H1 (cell line): ENCODE measurements at regions not wholly inside any gene's neighbourhood (a gene's known extent, or its start where the extent isn't known, plus 50 kb on each side); places are given as distances from the start of the nearest gene placed in this dataset.

Source experiments
- CTCF ChIA-PET: fragments of 300-600 bp; sonication (Branson Sonifier 250); formaldehyde crosslinking; loops from one replicate; lab custom pipeline; 2021; ENCODE audit not compliant: partially characterized antibody; lab: Charles Lee
- POLR2A ChIA-PET: fragments of 300-600 bp; sonication (Branson Sonifier 250); formaldehyde crosslinking; loops from one replicate; lab custom pipeline; 2021; ENCODE audit warnings: inconsistent platforms; ENCODE audit not compliant: partially characterized antibody; lab: Charles Lee
- DNase-seq, 2 experiments: peaks; one replicate each; pipeline versions ENCODE4 v3.0.0 to v3.0.0-alpha.2; 2010 to 2022; ENCODE audit warnings: low spot score in 2 of 2, low read depth in 1 of 2, mixed read lengths in 1 of 2
- FAIRE-seq: peaks from 2 replicates; lab custom pipeline; 2011; peaks lifted over from hg19 to GRCh38; lab: Jason Lieb, UNC
- H2AFZ ChIP-seq: 2 replicates; pipeline ENCODE4 v1.8.1; 2012; ENCODE audit warnings: low read length, inconsistent platforms
- H2AK5ac ChIP-seq: 2 replicates; pipeline ENCODE4 v1.6.1; 2013; ENCODE audit warnings: low read depth, low read length
- H2BK120ac ChIP-seq: replicated peaks from 2 replicates; pipeline ENCODE3; 2013; ENCODE audit warnings: low read depth, low read length, inconsistent platforms
- H2BK12ac ChIP-seq: 2 replicates; pipeline ENCODE4 v1.6.1; 2013; ENCODE audit warnings: low read depth, low read length
- H2BK15ac ChIP-seq: 2 replicates; pipeline ENCODE4 v1.6.1; 2013; ENCODE audit warnings: low read length
- H2BK20ac ChIP-seq: 2 replicates; pipeline ENCODE4 v1.6.1; 2013; ENCODE audit warnings: low read length
- H2BK5ac ChIP-seq: 2 replicates; pipeline ENCODE4 v1.6.1; 2013; ENCODE audit warnings: low read depth, low read length
- H3K14ac ChIP-seq: 2 replicates; pipeline ENCODE4 v1.6.1; 2013; ENCODE audit warnings: inconsistent platforms; ENCODE audit not compliant: insufficient read length
- H3K18ac ChIP-seq: 2 replicates; pipeline ENCODE4 v1.6.1; 2013; ENCODE audit warnings: low read length; ENCODE audit errors: extremely low read depth
- H3K23ac ChIP-seq: 2 replicates; pipeline ENCODE4 v1.6.1; 2013; ENCODE audit warnings: inconsistent platforms; ENCODE audit not compliant: insufficient read length
- H3K23me2 ChIP-seq: 2 replicates; pipeline ENCODE4 v1.6.1; 2013; ENCODE audit warnings: low read depth, low read length
- H3K27ac ChIP-seq: 2 replicates; pipeline ENCODE4 v1.6.1; 2011; ENCODE audit warnings: low read depth, low read length, inconsistent platforms
- H3K27me3 ChIP-seq, 4 experiments: replicated peaks in 1 of 4; 1 replicate in 1 of 4; 2 replicates in 3 of 4; pipeline versions ENCODE4 v1.6.1 to v1.8.1; 2011 to 2013; ENCODE audit warnings: low read length in 3 of 4, mild to moderate bottlenecking in 3 of 4, inconsistent platforms in 2 of 4, mixed read lengths in 2 of 4, moderate library complexity in 1 of 4; ENCODE audit not compliant: control insufficient read depth in 3 of 4, insufficient read depth in 3 of 4; ENCODE audit errors: extremely low read depth in 1 of 4
- H3K36me3 ChIP-seq, 4 experiments: 2 replicates each; pipeline versions ENCODE4 v1.6.1 to v1.8.1; 2011 to 2013; ENCODE audit warnings: mild to moderate bottlenecking in 4 of 4, low read length in 3 of 4, moderate library complexity in 2 of 4, control low read depth in 1 of 4, inconsistent platforms in 1 of 4; ENCODE audit not compliant: insufficient read depth in 4 of 4, control insufficient read depth in 2 of 4
- H3K4ac ChIP-seq: replicated peaks from 2 replicates; pipeline ENCODE3; 2013; ENCODE audit warnings: low read length, low read depth, mixed read lengths, inconsistent platforms; ENCODE audit not compliant: insufficient read length
- H3K4me1 ChIP-seq, 4 experiments: replicated peaks in 1 of 4; 1 replicate in 1 of 4; 2 replicates in 3 of 4; pipeline versions ENCODE4 v1.6.1 to v1.8.1; 2011 to 2013; ENCODE audit warnings: low read length in 3 of 4, inconsistent platforms in 2 of 4, mixed read lengths in 1 of 4; ENCODE audit not compliant: insufficient read depth in 4 of 4, control insufficient read depth in 3 of 4
- H3K4me2 ChIP-seq, 2 experiments: 2 replicates each; pipeline versions ENCODE4 v1.6.1 to v1.8.1; 2011 to 2013; ENCODE audit warnings: low read depth in 2 of 2, low read length in 2 of 2, control low read depth in 1 of 2, inconsistent platforms in 1 of 2, mild to moderate bottlenecking in 1 of 2; ENCODE audit not compliant: insufficient read depth in 1 of 2
- H3K4me3 ChIP-seq, 4 experiments: fragments of 200-600, 300-600 bp in 1 of 4; sonication (generic), shearing (Covaris generic), sonication (Bioruptor Twin) in 1 of 4; 2 replicates each; pipeline versions ENCODE4 v1.5.1 to v1.8.1; 2011 to 2016; ENCODE audit warnings: low read length in 4 of 4, low read depth in 3 of 4, control low read depth in 2 of 4, inconsistent platforms in 2 of 4, mild to moderate bottlenecking in 2 of 4, mixed read lengths in 1 of 4, moderate library complexity in 1 of 4; ENCODE audit not compliant: insufficient read depth in 2 of 4; ENCODE audit errors: extremely low read depth in 1 of 4
- H3K56ac ChIP-seq: replicated peaks from 2 replicates; pipeline ENCODE3; 2013; ENCODE audit warnings: low read depth, mild to moderate bottlenecking, mixed read lengths, low read length, inconsistent platforms; ENCODE audit not compliant: insufficient read length
- H3K79me1 ChIP-seq: 2 replicates; pipeline ENCODE4 v1.6.1; 2013; ENCODE audit warnings: low read depth, low read length, control low read depth
- H3K79me2 ChIP-seq, 2 experiments: 2 replicates each; pipeline versions ENCODE4 v1.6.1 to v1.8.1; 2012 to 2013; ENCODE audit warnings: low read length in 2 of 2, mild to moderate bottlenecking in 2 of 2, inconsistent platforms in 1 of 2; ENCODE audit not compliant: insufficient read depth in 2 of 2, control insufficient read depth in 1 of 2
- H3K9ac ChIP-seq, 4 experiments: replicated peaks in 1 of 4; 1 replicate in 1 of 4; 2 replicates in 3 of 4; pipeline versions ENCODE4 v1.6.1 to v1.8.1; 2011 to 2013; ENCODE audit warnings: low read depth in 3 of 4, low read length in 3 of 4, control low read depth in 2 of 4, mild to moderate bottlenecking in 2 of 4, moderate library complexity in 2 of 4, inconsistent platforms in 1 of 4; ENCODE audit errors: extremely low read depth in 1 of 4
- H3K9me3 ChIP-seq, 2 experiments: 2 replicates each; pipeline versions ENCODE4 v1.6.1 to v1.8.1; 2012 to 2013; ENCODE audit warnings: mild to moderate bottlenecking in 2 of 2, moderate library complexity in 2 of 2, control low read depth in 1 of 2, inconsistent platforms in 1 of 2, low read depth in 1 of 2, low read length in 1 of 2, mixed read lengths in 1 of 2; ENCODE audit not compliant: insufficient read depth in 2 of 2
- H4K20me1 ChIP-seq, 2 experiments: replicated peaks in 1 of 2; 2 replicates each; pipeline versions ENCODE3 to v1.8.1; 2011 to 2013; ENCODE audit warnings: inconsistent platforms in 2 of 2, low read length in 2 of 2, mild to moderate bottlenecking in 1 of 2; ENCODE audit not compliant: insufficient read depth in 2 of 2, control insufficient read depth in 1 of 2
- H4K5ac ChIP-seq: 2 replicates; pipeline ENCODE4 v1.6.1; 2013; ENCODE audit warnings: low read length, low read depth, mixed read lengths, inconsistent platforms; ENCODE audit not compliant: insufficient read length
- H4K8ac ChIP-seq: 2 replicates; pipeline ENCODE4 v1.8.0; 2013; ENCODE audit warnings: mild to moderate bottlenecking, moderate library complexity, low read length, inconsistent platforms; ENCODE audit not compliant: insufficient read depth; ENCODE audit errors: extremely low read depth
- H4K91ac ChIP-seq: replicated peaks from 2 replicates; pipeline ENCODE3; 2013; ENCODE audit warnings: low read length, mixed read lengths, inconsistent platforms; ENCODE audit not compliant: insufficient read length
- CTCF ChIP-seq, 3 experiments: IDR thresholded peaks; 1 replicate in 2 of 3; 2 replicates in 1 of 3; pipeline versions ENCODE4 v1.5.1 to v1.6.1; 2011; ENCODE audit warnings: low read length in 3 of 3, mild to moderate bottlenecking in 3 of 3, inconsistent platforms in 2 of 3, low read depth in 1 of 3, moderate library complexity in 1 of 3; ENCODE audit not compliant: insufficient read depth in 1 of 3; ENCODE audit errors: control extremely low read depth in 1 of 3
- RAD21 ChIP-seq, 2 experiments: IDR thresholded peaks in 1 of 2; conservative IDR thresholded peaks in 1 of 2; 2 replicates each; pipeline ENCODE4 v1.6.1; 2011; ENCODE audit warnings: low read depth in 2 of 2, low read length in 2 of 2, improper control_type of control experiment in 1 of 2, inconsistent platforms in 1 of 2, mild to moderate bottlenecking in 1 of 2, moderate library complexity in 1 of 2
- SP4 ChIP-seq: IDR thresholded peaks from 2 replicates; pipeline ENCODE4 v1.6.1; 2012; ENCODE audit warnings: low read length, inconsistent platforms
- WGBS, 2 experiments: shearing (Covaris generic) in 1 of 2; methylation state at CpG; one replicate each; pipeline versions ENCODE4 v1.1.6 to v1.1.7; 2013 to 2015; ENCODE audit warnings: low lambda C conversion rate in 2 of 2, mixed read lengths in 2 of 2, inconsistent platforms in 1 of 2, low coverage in 1 of 2, missing lambda C conversion rate in 1 of 2; ENCODE audit not compliant: insufficient replicate concordance in 2 of 2, insufficient coverage in 1 of 2, insufficient read length in 1 of 2; ENCODE audit errors: extremely low coverage in 1 of 2, missing lambda C conversion rate in 1 of 2; 5-methylcytosine and 5-hydroxymethylcytosine counted together

GRCh38 chr4:116180157-116180601 lies 905.2 kb downstream of the TRAM1L1 start:
- Histone ChIP-seq H3K14ac (no peak overlapping the region), H3K56ac (no peak overlapping the region), H3K23me2 (no peaks in the 10 kb centered on the region), H4K5ac (no peak overlapping the region), H3K4me2 (no peak overlapping the region), H3K4me1 (no peaks in the 10 kb centered on the region), H2BK120ac (no peak overlapping the region), H3K27ac (no peak overlapping the region), H2BK5ac (no peak overlapping the region), H3K4me3 (no peak overlapping the region), H3K79me2 (no peaks in the 10 kb centered on the region), H2AFZ (no peak overlapping the region), H2BK12ac (no peak overlapping the region), H2AK5ac (no peak overlapping the region), H3K9me3 (no peaks in the 10 kb centered on the region), H2BK20ac (no peak overlapping the region), H3K23ac (no peak overlapping the region), H4K8ac (no peak overlapping the region), H3K36me3 (no peaks in the 10 kb centered on the region), H4K20me1 (no peaks in the 10 kb centered on the region), H3K18ac (no peak overlapping the region), H4K91ac (no peak overlapping the region), H3K79me1 (no peaks in the 10 kb centered on the region), H2BK15ac (no peak overlapping the region), H3K9ac (no peak overlapping the region), H3K27me3 (no peaks in the 10 kb centered on the region), H3K4ac (no peak overlapping the region)
- POLR2A ChIA-PET, result no interaction called here
- DNase-seq, result no peak
- CTCF ChIA-PET, result interaction anchor here (0.7 to 2.3 kb wide), 10 partner anchors 9 to 1798 kb away, joined by 3 to 9 read pairs (median 4); no protein-coding TSS in a partner anchor
- TF ChIP-seq SP4, result no peak
- peak in 2 of 3 experiments; percentile 20 to 39; a peak in 2 of 4 replicates for TF ChIP-seq CTCF (IDR thresholded peaks at IDR 0.05; ENCODE audit: control extremely low read depth in 1 of 3, insufficient read depth in 1 of 3, low read depth in 1 of 3, low read length in 3 of 3)
- TF ChIP-seq RAD21 (IDR thresholded peaks at IDR 0.05 in 1 of 2, conservative IDR thresholded peaks at IDR 0.05 in 1 of 2; ENCODE audit: low read depth in 2 of 2, low read length in 2 of 2), result peak; percentile 70 to 73
- 80% methylated on average over 2 of the region's 2 CpGs; no CpG with 5 or more reads in 1 of the 2 experiments for WGBS, 2 experiments
- FAIRE-seq, result peak; percentile 63
